GM12878 (cell line): ENCODE measurements at regions not wholly inside any gene's neighbourhood (a gene's known extent, or its start where the extent isn't known, plus 50 kb on each side); places are given as distances from the start of the nearest gene placed in this dataset.

ENCODE experiments used
- ATAC-seq: fragments of 200-7000 bp; cut with Tn5 transposase; 3 replicates; pipeline ENCODE4 v1.9.1; 2020; ENCODE audit warnings: mild to moderate bottlenecking, moderate library complexity
- BruUV-seq: library from RNA; stranded (reverse); fragments of 400-500 nt; replicated peaks from 2 replicates; lab custom pipeline; 2021; lab: Mats Ljungman, UMichigan
- CTCF ChIA-PET: fragments of 300-600 bp; sonication (Branson Sonifier 250); formaldehyde crosslinking; extraction: SDS; loops from one replicate; lab custom pipeline; 2021; ENCODE audit warnings: inconsistent platforms; lab: Yijun Ruan, JAX
- POLR2A ChIA-PET: fragments of 350-600 bp; formaldehyde crosslinking; extraction: SDS; loops from one replicate; lab custom pipeline; 2021; ENCODE audit warnings: inconsistent platforms; lab: Charles Lee
- RAD21 ChIA-PET: fragments of 300-600 bp; sonication (Branson Sonifier 250); formaldehyde crosslinking; loops from one replicate; lab custom pipeline; 2023; ENCODE audit warnings: antibody characterized with exemption; ENCODE audit not compliant: unreplicated experiment; lab: Charles Lee
- SMC1A ChIA-PET: fragments of 300-600 bp; sonication (Branson Sonifier 250); formaldehyde crosslinking; loops from one replicate; lab custom pipeline; 2023; ENCODE audit not compliant: unreplicated experiment, uncharacterized antibody; lab: Charles Lee
- DNase-seq: peaks from one replicate; pipeline ENCODE4 v3.0.0-alpha.2; 2011; ENCODE audit warnings: low read depth, low spot score
- FAIRE-seq: peaks from 3 replicates; lab custom pipeline; 2011; peaks lifted over from hg19 to GRCh38; lab: Jason Lieb, UNC
- H2AFZ ChIP-seq: 2 replicates; pipeline ENCODE4 v1.6.0; 2011; ENCODE audit warnings: low read depth, low read length, control low read depth; ENCODE audit not compliant: control insufficient read depth
- H3K27ac ChIP-seq: 2 replicates; pipeline ENCODE4 v1.5.1; 2011; ENCODE audit warnings: control low read depth; ENCODE audit not compliant: control insufficient read depth, insufficient read depth
- H3K27me3 ChIP-seq, 2 experiments: replicated peaks in 1 of 2; 2 replicates each; pipeline versions ENCODE4 v1.6.0 to v1.6.1; 2011; ENCODE audit warnings: low read length in 1 of 2; ENCODE audit not compliant: control insufficient read depth in 2 of 2, insufficient read depth in 2 of 2
- H3K36me3 ChIP-seq, 2 experiments: 2 replicates each; pipeline ENCODE4 v1.5.1; 2011; ENCODE audit warnings: low read length in 1 of 2; ENCODE audit not compliant: control insufficient read depth in 2 of 2, insufficient read depth in 2 of 2
- H3K4me1 ChIP-seq: 2 replicates; pipeline ENCODE4 v1.6.1; 2011; ENCODE audit warnings: mild to moderate bottlenecking, low read length, moderate library complexity, mixed read lengths; ENCODE audit not compliant: control insufficient read depth, insufficient read depth
- H3K4me2 ChIP-seq: 2 replicates; pipeline ENCODE4 v1.6.0; 2011; ENCODE audit warnings: control low read depth; ENCODE audit not compliant: control insufficient read depth, insufficient read depth
- H3K4me3 ChIP-seq: fragments of 200-600 bp; sonication (generic); 2 replicates; pipeline ENCODE4 v1.5.1; 2016
- H3K79me2 ChIP-seq: 2 replicates; pipeline ENCODE4 v1.6.0; 2011; ENCODE audit warnings: low read length; ENCODE audit not compliant: control insufficient read depth, insufficient read depth
- H3K9ac ChIP-seq: 2 replicates; pipeline ENCODE4 v1.8.0; 2011; ENCODE audit warnings: low read length, control low read depth, mixed read lengths; ENCODE audit not compliant: control insufficient read depth, insufficient read depth
- H3K9me3 ChIP-seq: replicated peaks from 3 replicates; pipeline ENCODE4 v1.5.1; 2011; ENCODE audit warnings: mild to moderate bottlenecking, low read length; ENCODE audit not compliant: control insufficient read depth, insufficient read depth
- H4K20me1 ChIP-seq: 2 replicates; pipeline ENCODE4 v1.6.0; 2011; ENCODE audit not compliant: control insufficient read depth, insufficient read depth
- ATF3 ChIP-seq: IDR thresholded peaks from 2 replicates; pipeline ENCODE4 v1.6.1; 2011; ENCODE audit warnings: low read depth, mild to moderate bottlenecking, low read length, moderate library complexity, borderline replicate concordance; ENCODE audit errors: extremely low read depth
- BCL11A ChIP-seq: IDR thresholded peaks from 2 replicates; pipeline ENCODE4 v1.6.1; 2011; ENCODE audit warnings: low read depth, low read length
- CHD2 ChIP-seq: IDR thresholded peaks from 2 replicates; pipeline ENCODE4 v1.6.1; 2011; ENCODE audit warnings: low read depth, low read length, improper control_type of control experiment, borderline replicate concordance
- DPF2 ChIP-seq: fragments of 450-650 bp; IDR thresholded peaks from 2 replicates; pipeline ENCODE4 v1.6.1; 2017; ENCODE audit warnings: mild to moderate bottlenecking
- E2F8 ChIP-seq: fragments of 450-650 bp; IDR thresholded peaks from 2 replicates; pipeline ENCODE4 v1.6.1; 2018; ENCODE audit warnings: mild to moderate bottlenecking, low read depth, moderate library complexity; ENCODE audit not compliant: partially characterized antibody
- FOXM1 ChIP-seq: IDR thresholded peaks from 2 replicates; pipeline ENCODE4 v1.6.1; 2012; ENCODE audit warnings: low read depth, mild to moderate bottlenecking, inconsistent platforms, low read length, moderate library complexity
- GATAD2B ChIP-seq: fragments of 450-650 bp; conservative IDR thresholded peaks from 2 replicates; pipeline ENCODE4 v1.6.1; 2017; ENCODE audit warnings: low read depth, mild to moderate bottlenecking, moderate library complexity
- HCFC1 ChIP-seq: fragments of 150-350 bp; IDR thresholded peaks from 2 replicates; pipeline ENCODE4 v1.6.1; 2014; ENCODE audit warnings: low read length
- HDAC6 ChIP-seq: fragments of 200-600 bp; sonication (generic); IDR thresholded peaks from one replicate; pipeline ENCODE4 v1.8.0; 2017; ENCODE audit warnings: antibody characterized with exemption; ENCODE audit not compliant: unreplicated experiment
- JUNB ChIP-seq: IDR thresholded peaks from 2 replicates; pipeline ENCODE4 v1.6.1; 2016; ENCODE audit warnings: antibody characterized with exemption, mild to moderate bottlenecking
- SUZ12 ChIP-seq: fragments of 200-600 bp; sonication (generic); IDR thresholded peaks from one replicate; pipeline ENCODE4 v1.6.1; 2018; ENCODE audit warnings: antibody characterized with exemption, mild to moderate bottlenecking; ENCODE audit not compliant: unreplicated experiment
- TAF1 ChIP-seq: IDR thresholded peaks from 2 replicates; pipeline ENCODE4 v1.6.1; 2011; ENCODE audit warnings: mild to moderate bottlenecking, low read depth, low read length, borderline replicate concordance
- ZNF217 ChIP-seq: fragments of 450-650 bp; IDR thresholded peaks from 2 replicates; pipeline ENCODE4 v1.6.1; 2017; ENCODE audit warnings: antibody characterized with exemption, mild to moderate bottlenecking
- WGBS: methylation state at CpG from one replicate; pipeline ENCODE4 v1.1.6; 2016; ENCODE audit warnings: low lambda C conversion rate; ENCODE audit not compliant: insufficient replicate concordance, insufficient coverage; ENCODE audit errors: missing lambda C conversion rate; 5-methylcytosine and 5-hydroxymethylcytosine counted together
- in situ Hi-C: fragments of 300-500 bp; cut with MboI; formaldehyde crosslinking; loops from 9 replicates; pipeline ENCODE4 v1.14.3; 2018; ENCODE audit warnings: mixed read lengths
- intact Hi-C: fragments of 100-400 bp; cut with micrococcal nuclease; formaldehyde crosslinking; loops from one replicate; pipeline ENCODE4 v1.14.2; 2022; ENCODE audit not compliant: unreplicated experiment

GRCh38 chr6:134590449-134590848 lies 272.5 kb upstream of the SGK1 start (continued):
- TF ChIP-seq GATAD2B (no peak), SUZ12 (no peak)

GRCh38 chr6:134590004-134590403 lies 272.1 kb upstream of the SGK1 start:
- ChIA-PET SMC1A (interaction anchor here (0.8 kb wide), 1 partner anchor 67 kb away, joined by 4 read pairs; no protein-coding TSS in a partner anchor), POLR2A (no interaction called here), RAD21 (interaction anchor here (0.6 kb wide), 1 partner anchor 328 kb away, joined by 3 read pairs; no protein-coding TSS in a partner anchor), CTCF (interaction anchor here (1.0 to 1.4 kb wide), 2 partner anchors 16 to 51 kb away, joined by 3 to 4 read pairs; no protein-coding TSS in a partner anchor)
- in situ Hi-C loops: no loop called here
- BruUV-seq: no TSS peak
- intact Hi-C loops: no loop called here
- Histone ChIP-seq H3K4me1 (no peaks in the 10 kb centered on the region), H3K27ac (no peak overlapping the region), H3K9me3 (no peaks in the 10 kb centered on the region), H3K36me3 (no peaks in the 10 kb centered on the region), H3K4me2 (no peak overlapping the region), H2AFZ (no peak overlapping the region), H3K4me3 (no peak overlapping the region), H3K27me3 (no peaks in the 10 kb centered on the region; a peak in 1 of 4 replicates), H4K20me1 (no peaks in the 10 kb centered on the region), H3K9ac (no peak overlapping the region), H3K79me2 (no peaks in the 10 kb centered on the region)
- DNase-seq: no peak
- no peak for ATAC-seq
- 46% methylated on average over 5 of the region's 5 CpGs for WGBS
- FAIRE-seq: no peak
- TF ChIP-seq ZNF217 (no peak), HCFC1 (no peak)

GRCh38 chr6:134589512-134589911 lies 271.6 kb upstream of the SGK1 start:
- BruUV-seq: no TSS peak
- H3K4me3 ChIP-seq: no peak overlapping the region
- no peaks in the 10 kb centered on the region for H3K79me2 ChIP-seq
- no peaks in the 10 kb centered on the region for H3K36me3 ChIP-seq
- no peak overlapping the region for H3K9ac ChIP-seq
- 42% methylated on average over 5 of the region's 5 CpGs for WGBS
- ChIA-PET CTCF (no interaction called here), POLR2A (no interaction called here), SMC1A (interaction anchor here (0.8 kb wide), 1 partner anchor 67 kb away, joined by 4 read pairs; no protein-coding TSS in a partner anchor), RAD21 (no interaction called here)
- H3K9me3 ChIP-seq: no peaks in the 10 kb centered on the region
- no peaks in the 10 kb centered on the region for H3K4me1 ChIP-seq
- no peak overlapping the region for H3K4me2 ChIP-seq
- FAIRE-seq (no peak), ATAC-seq (no peak), DNase-seq (no peak)
- no peaks in the 10 kb centered on the region for H4K20me1 ChIP-seq
- H3K27ac ChIP-seq: no peak overlapping the region
- no peaks in the 10 kb centered on the region; a peak in 1 of 4 replicates for H3K27me3 ChIP-seq
- intact Hi-C loops: no loop called here
- in situ Hi-C loops: no loop called here
- no peak overlapping the region for H2AFZ ChIP-seq
- TF ChIP-seq ATF3 (no peak), E2F8 (no peak), FOXM1 (no peak), DPF2 (no peak), HDAC6 (no peak), TAF1 (no peak), JUNB (no peak), CHD2 (no peak), BCL11A (no peak)
